Keratinocyte (primary cell): ENCODE measurements at regions not wholly inside any gene's neighbourhood (a gene's known extent, or its start where the extent isn't known, plus 50 kb on each side); places are given as distances from the start of the nearest gene placed in this dataset.

Experiments
- DNase-seq: peaks from one replicate; pipeline ENCODE4 v3.0.0-alpha.2; 2011; ENCODE audit warnings: low read depth, missing footprints, low spot score
- FAIRE-seq: peaks from 2 replicates; lab custom pipeline; 2011; peaks lifted over from hg19 to GRCh38; lab: Jason Lieb, UNC
- H2AFZ ChIP-seq: 2 replicates; pipeline ENCODE4 v1.6.0; 2012; ENCODE audit warnings: low read length, control low read depth, inconsistent platforms; ENCODE audit not compliant: control insufficient read depth
- H3K27ac ChIP-seq: 2 replicates; pipeline ENCODE4 v1.5.1; 2011; ENCODE audit warnings: low read length; ENCODE audit not compliant: control insufficient read depth, insufficient read depth
- H3K27me3 ChIP-seq: 3 replicates; pipeline ENCODE4 v1.6.0; 2011; ENCODE audit warnings: low read length; ENCODE audit not compliant: control insufficient read depth, insufficient read depth; ENCODE audit errors: extremely low read depth
- H3K36me3 ChIP-seq, 2 experiments: 2 replicates in 1 of 2; 3 replicates in 1 of 2; pipeline ENCODE4 v1.5.1; 2011; ENCODE audit warnings: low read length in 2 of 2, mild to moderate bottlenecking in 1 of 2; ENCODE audit not compliant: control insufficient read depth in 2 of 2, insufficient read depth in 2 of 2; ENCODE audit errors: extremely low read depth in 1 of 2
- H3K4me1 ChIP-seq: 3 replicates; pipeline ENCODE4 v1.5.1; 2011; ENCODE audit warnings: low read length; ENCODE audit not compliant: control insufficient read depth, insufficient read depth; ENCODE audit errors: extremely low read depth
- H3K4me2 ChIP-seq: 3 replicates; pipeline ENCODE4 v1.6.0; 2011; ENCODE audit warnings: low read depth, low read length; ENCODE audit not compliant: control insufficient read depth, insufficient read depth; ENCODE audit errors: extremely low read depth
- H3K4me3 ChIP-seq, 3 experiments: fragments of 200-600 bp in 1 of 3; sonication (generic) in 1 of 3; 2 replicates in 2 of 3; 3 replicates in 1 of 3; pipeline ENCODE4 v1.5.1; 2011 to 2016; ENCODE audit warnings: low read length in 3 of 3, mild to moderate bottlenecking in 3 of 3, control low read depth in 2 of 3, inconsistent platforms in 1 of 3, low read depth in 1 of 3, mixed read lengths in 1 of 3, mixed run types in 1 of 3, moderate library complexity in 1 of 3; ENCODE audit not compliant: control insufficient read depth in 2 of 3, insufficient read depth in 2 of 3; ENCODE audit errors: extremely low read depth in 1 of 3
- H3K79me2 ChIP-seq: 2 replicates; pipeline ENCODE4 v1.6.0; 2012; ENCODE audit warnings: low read length; ENCODE audit not compliant: control insufficient read depth, insufficient read depth
- H3K9ac ChIP-seq: 3 replicates; pipeline ENCODE4 v1.6.0; 2011; ENCODE audit warnings: low read length; ENCODE audit not compliant: control insufficient read depth, insufficient read depth; ENCODE audit errors: extremely low read depth
- H3K9me1 ChIP-seq: 3 replicates; pipeline ENCODE4 v1.6.0; 2011; ENCODE audit warnings: low read length; ENCODE audit not compliant: control insufficient read depth, insufficient read depth; ENCODE audit errors: extremely low read depth
- H3K9me3 ChIP-seq: 2 replicates; pipeline ENCODE4 v1.5.1; 2012; ENCODE audit warnings: low read depth, low read length; ENCODE audit not compliant: control insufficient read depth
- H4K20me1 ChIP-seq: 3 replicates; pipeline ENCODE4 v1.6.0; 2011; ENCODE audit warnings: low read length; ENCODE audit not compliant: control insufficient read depth, insufficient read depth; ENCODE audit errors: extremely low read depth
- CTCF ChIP-seq, 3 experiments: IDR thresholded peaks in 1 of 3; conservative IDR thresholded peaks in 1 of 3; optimal IDR thresholded peaks in 1 of 3; 2 replicates in 2 of 3; 3 replicates in 1 of 3; pipeline versions ENCODE3 to v1.5.1; 2011; ENCODE audit warnings: low read length in 3 of 3, mild to moderate bottlenecking in 3 of 3, moderate library complexity in 2 of 3, control low read depth in 1 of 3, inconsistent platforms in 1 of 3; ENCODE audit not compliant: insufficient read depth in 2 of 3; ENCODE audit errors: extremely low read depth in 1 of 3
- EZH2 ChIP-seq: IDR thresholded peaks from one replicate; pipeline ENCODE4 v1.6.1; 2012; ENCODE audit warnings: inconsistent platforms, mild to moderate bottlenecking, low read length, moderate library complexity
- dilution Hi-C: fragments of 300-500 bp; cut with MboI; formaldehyde crosslinking; loops from one replicate; pipeline ENCODE4 v1.7.0; 2020; ENCODE audit warnings: low sequenced_read_pairs; ENCODE audit not compliant: extremely low pct_ligation_motif_present

GRCh38 chr13:80665792-80666333, 324.9 kb upstream of the SPRY2 start:
- FAIRE-seq, result no peak
- no peak for DNase-seq
- H3K4me3 ChIP-seq, result no peak overlapping the region
- H3K9ac ChIP-seq, result no peak overlapping the region
- H3K9me3 ChIP-seq, result no peaks in the 10 kb centered on the region
- dilution Hi-C loops, result no loop called here
- no peaks in the 10 kb centered on the region for H4K20me1 ChIP-seq
- H3K4me1 ChIP-seq, result no peaks in the 10 kb centered on the region
- H3K79me2 ChIP-seq, result no peaks in the 10 kb centered on the region
- H3K27ac ChIP-seq, result no peak overlapping the region
- no peak for TF ChIP-seq CTCF (optimal IDR thresholded peaks at IDR 0.05 in 1 of 3, IDR thresholded peaks at IDR 0.05 in 1 of 3, conservative IDR thresholded peaks at IDR 0.05 in 1 of 3; ENCODE audit: extremely low read depth in 1 of 3, insufficient read depth in 2 of 3, low read length in 3 of 3)
- TF ChIP-seq EZH2, result no peak
- no peaks in the 10 kb centered on the region for H3K9me1 ChIP-seq
- H3K4me2 ChIP-seq, result no peak overlapping the region
- no peak overlapping the region for H2AFZ ChIP-seq
- no peaks in the 10 kb centered on the region for H3K27me3 ChIP-seq
- no peaks in the 10 kb centered on the region for H3K36me3 ChIP-seq

DNA sequence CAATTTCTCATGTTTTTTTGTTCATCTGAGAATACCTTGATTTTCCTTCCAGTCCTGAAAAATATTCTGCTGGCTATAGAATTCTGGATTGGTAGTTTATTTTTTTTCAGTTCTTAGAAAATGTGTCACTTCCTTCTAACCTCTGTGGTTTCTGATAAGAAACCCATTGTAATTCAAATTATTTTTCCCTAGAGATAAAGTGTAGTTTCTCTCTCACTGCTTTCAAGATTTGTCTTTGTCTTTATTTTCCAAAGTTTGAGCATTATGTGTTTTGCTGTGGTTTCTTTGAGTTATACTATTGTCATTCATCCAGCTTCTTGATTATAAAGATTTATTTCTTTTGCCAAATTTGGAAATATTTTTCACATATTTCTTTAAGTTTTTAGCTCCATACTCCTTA, 324.0 kb upstream of the SPRY2 start:
- Histone ChIP-seq H4K20me1 (no peaks in the 10 kb centered on the region), H3K9me3 (no peaks in the 10 kb centered on the region), H3K27ac (no peak overlapping the region), H3K9me1 (no peaks in the 10 kb centered on the region), H2AFZ (no peak overlapping the region), H3K4me1 (no peaks in the 10 kb centered on the region), H3K79me2 (no peaks in the 10 kb centered on the region), H3K27me3 (no peaks in the 10 kb centered on the region), H3K4me2 (no peak overlapping the region), H3K4me3 (no peak overlapping the region), H3K36me3 (no peaks in the 10 kb centered on the region), H3K9ac (no peak overlapping the region)
- no peak for TF ChIP-seq CTCF (optimal IDR thresholded peaks at IDR 0.05 in 1 of 3, IDR thresholded peaks at IDR 0.05 in 1 of 3, conservative IDR thresholded peaks at IDR 0.05 in 1 of 3; ENCODE audit: extremely low read depth in 1 of 3, insufficient read depth in 2 of 3, low read length in 3 of 3)
- TF ChIP-seq EZH2, result no peak
- FAIRE-seq, result no peak
- dilution Hi-C loops, result no loop called here
- no peak for DNase-seq
